NCI-H524 (cell line): ENCODE measurements at regions not wholly inside any gene's neighbourhood (a gene's known extent, or its start where the extent isn't known, plus 50 kb on each side); places are given as distances from the start of the nearest gene placed in this dataset.

ENCODE experiments used
- DNase-seq, 2 experiments: peaks; one replicate each; lab custom pipeline; 2025; lab: John Stamatoyannopoulos, UW

DNA sequence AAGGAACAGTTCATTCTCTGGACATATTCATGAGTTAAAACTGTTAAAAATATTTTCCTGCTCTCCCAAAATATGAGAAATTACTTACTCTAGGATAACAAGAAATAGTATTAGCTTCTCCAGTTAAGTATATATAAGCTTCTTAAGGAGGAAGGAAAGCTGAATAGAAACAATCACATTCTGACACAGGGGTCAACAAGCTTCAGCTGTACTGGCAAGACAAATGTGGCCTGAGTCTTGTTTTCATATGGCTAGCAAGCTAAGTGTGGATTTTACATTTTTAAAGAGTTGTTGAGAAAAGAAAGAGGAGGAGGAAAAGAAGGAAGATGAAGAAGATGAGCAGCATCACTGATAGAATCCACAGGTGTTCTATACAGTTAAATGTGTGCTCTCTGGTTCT is 313.8 kb downstream of the ZPLD1 start:
- no peak for DNase-seq

DNA sequence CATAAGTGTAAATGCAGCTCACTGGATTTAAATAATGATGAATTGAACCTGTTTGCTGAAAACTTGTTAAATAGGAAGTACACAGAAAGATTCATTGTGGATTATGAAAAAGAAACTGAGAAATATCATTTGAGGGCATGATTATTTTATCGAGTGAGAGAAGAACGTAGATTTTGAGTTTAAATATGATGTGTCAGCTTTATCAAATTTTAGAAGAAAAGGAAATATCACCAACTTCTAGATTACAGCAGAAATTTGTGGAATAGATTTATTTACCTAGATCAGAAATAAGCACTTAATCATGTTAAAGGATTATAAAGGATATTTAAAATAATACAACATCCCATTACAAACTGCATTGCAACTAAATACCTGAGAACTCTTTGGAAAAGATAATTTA is 315.5 kb downstream of the ZPLD1 start:
- DNase-seq, result no peak

DNA sequence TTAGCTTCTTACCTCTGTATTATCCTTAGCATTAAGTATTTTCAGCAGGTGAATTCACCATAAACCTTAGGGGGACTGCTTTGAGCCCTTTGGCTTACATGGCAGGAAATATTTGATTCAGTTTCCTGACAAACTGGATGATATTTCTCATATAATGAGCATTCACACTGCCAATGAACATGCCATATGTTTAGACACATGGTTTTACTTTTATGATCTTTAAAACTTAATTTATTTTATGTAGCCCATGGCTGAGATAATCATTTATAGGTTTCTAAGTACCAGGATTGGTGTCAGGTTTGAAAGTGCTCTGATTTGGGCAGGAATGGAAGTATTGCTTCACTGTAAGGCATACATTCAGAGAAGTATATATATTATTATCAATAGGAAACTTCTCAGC is 319.1 kb downstream of the ZPLD1 start:
- DNase-seq, result peak in 1 of 2 experiments; percentile 31

DNA sequence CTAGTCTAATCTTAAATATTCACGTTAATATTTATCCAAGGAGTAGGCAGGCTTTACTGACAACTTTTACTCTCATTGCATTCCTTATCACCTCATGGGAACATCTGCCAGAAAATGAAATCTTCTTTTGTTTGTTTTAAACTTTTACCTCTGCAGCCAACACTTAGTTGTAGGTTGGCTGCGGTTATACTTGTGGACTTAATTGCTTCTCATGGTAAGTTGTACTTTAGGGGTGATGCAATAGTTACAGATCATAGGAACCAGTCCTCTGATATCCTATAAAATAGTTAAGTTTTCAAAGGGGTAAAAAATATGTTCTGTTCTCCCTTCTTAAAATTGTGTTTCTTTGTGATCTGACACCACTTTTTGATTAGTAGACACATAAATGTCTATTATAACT is 321.9 kb downstream of the ZPLD1 start:
- no peak for DNase-seq

DNA sequence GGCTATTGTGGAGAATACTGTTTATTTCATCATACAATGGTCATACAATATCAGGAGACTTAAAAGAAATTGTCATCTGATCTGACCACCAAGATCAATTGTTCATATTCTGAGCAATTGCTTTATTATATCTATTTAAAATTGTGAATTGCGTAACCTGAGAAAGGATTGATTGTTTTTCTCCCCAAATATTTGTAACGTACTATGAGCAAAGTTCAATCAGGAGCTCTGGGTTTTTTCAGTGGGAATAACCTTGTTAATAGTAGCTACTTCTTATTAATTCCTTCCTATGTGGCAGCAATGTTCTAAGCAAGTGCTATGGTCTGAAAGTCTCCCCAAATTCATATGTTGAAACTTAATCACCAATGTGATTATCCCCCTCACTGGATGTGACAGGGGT is 323.1 kb downstream of the ZPLD1 start:
- DNase-seq, result no peak

DNA sequence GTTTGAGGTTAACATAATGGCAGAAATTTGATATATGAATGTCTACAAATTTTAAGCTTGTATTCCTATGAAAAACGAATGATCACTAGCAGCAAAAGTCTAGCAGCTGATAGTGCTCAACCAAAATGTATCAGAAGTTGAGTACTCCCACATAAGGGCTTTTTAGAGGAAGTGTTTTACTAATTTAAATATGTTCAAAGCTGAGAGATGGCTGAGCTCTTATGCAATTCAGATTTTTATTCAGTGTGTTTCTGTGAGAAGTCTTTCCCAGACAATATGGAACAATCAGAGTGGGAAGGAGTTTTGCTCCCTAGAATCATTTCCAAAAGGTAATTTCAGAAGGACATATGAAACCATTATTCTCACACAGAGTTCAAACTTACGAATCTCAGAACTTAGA is 327.0 kb downstream of the ZPLD1 start:
- no peak for DNase-seq

DNA sequence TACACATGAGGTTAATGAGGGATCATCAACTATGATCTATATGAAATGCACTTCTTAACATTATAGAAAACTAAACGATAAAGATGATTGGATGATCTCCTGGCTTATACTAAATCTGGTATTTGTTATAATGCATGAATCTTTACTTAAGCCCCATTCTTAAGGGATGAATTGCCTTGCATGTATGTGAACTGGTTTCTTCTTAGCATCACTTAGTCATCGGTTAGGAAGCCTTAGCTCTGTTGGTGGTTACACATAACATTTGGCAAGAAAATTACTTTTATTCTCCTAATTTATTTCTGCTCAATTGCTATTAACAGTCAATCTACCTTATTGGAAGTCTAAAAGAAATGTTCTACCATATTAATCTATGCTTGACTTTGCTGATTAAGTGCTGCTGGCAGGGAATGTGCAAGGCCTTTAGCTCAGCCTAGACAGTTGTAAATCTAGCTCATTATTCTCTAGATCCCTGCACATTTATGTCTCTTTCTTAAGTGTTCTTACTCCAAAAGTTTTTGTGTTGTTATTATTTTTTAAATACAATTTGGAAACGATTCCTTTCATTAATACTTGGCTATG is 356.0 kb downstream of the ZPLD1 start:
- DNase-seq, result no peak

DNA sequence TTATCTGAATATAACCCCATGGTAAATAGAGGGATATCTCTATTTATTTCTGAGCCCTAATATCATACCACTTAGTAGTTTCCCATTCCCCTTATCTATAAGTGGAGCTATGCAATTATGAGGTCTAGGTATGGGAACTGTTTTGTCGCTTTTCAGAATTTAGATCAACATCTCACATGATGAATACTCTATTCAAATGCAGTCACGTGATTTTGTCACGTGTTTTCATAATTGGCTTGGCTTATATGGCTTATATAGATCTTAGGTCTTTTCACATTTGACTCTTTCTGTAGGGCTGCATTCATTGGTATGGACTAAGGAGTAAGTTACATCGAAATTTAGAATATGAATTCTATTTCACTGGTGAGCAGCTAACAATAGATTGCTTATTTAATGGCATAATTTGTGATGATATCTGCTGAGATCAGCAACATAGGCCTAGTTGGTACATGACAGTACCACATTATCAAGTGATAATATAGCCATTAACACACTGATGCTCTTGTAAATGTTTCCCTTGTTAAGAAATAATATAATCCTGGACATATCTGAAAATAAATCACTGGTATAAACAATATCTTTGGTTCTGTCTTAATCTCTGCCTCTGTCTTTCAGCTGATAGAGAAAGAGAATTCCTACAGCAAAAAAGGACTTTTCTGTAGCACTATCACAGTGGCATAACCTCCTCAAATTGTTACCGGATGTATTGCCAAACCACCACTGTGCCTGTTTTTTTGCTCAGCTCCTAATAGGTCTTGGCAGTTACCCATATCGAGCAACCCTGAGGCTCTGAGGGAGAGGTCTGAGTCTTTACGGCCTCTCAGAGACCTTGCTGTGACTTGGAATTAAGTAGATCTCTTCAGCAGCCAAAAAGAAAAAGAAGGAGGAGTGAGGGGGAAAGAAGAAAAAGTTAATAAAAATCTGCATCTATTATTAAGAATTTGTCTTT is 357.1 kb downstream of the ZPLD1 start:
- DNase-seq, result no peak

DNA sequence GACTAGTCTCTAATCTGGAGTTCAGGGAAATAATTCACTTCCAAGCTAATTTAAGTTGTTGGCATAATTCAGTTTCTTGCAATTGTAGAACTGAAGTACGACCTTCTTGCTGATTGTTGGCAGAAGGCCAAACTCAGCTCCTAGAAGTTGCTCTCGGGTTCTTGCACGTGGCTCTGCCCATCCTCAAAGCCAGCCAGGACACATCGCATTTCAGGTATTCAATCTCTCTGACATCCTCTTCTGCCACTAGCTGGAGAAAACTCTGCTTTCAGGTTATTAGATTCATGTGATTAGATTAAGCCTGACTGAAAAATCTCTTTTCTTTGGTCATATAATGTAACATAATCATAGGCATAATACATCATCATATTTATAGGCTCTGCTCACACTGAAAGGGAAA is 362.0 kb downstream of the ZPLD1 start:
- no peak for DNase-seq

DNA sequence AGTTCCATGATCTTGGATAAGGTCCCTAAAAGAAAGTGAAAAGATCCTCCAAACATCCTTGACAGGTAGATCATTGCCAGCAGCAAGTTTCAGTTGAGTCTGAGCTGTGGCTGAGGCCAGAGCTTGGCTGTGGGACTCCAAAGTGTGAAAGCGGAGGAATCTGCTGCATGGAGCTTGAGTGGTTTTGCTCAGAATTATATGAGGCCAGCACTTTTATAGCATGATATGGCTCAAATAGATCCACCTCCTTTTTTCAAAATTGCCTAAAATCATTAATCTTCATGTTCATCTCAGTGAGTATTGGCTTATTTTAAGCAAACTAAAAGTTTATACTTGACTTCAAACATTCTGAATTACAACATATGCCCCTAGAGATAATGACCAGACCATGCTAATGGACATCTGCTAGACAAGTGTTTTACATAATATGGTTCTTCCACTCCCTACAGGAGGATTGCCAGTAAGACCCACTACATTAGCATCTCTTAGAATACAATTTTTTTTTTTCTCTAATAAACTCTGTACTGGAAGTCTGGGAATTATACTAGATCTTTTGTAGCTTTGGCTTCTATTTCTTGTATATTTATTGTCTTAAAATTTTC is 368.1 kb downstream of the ZPLD1 start:
- peak; percentile 40 to 65 for DNase-seq

DNA sequence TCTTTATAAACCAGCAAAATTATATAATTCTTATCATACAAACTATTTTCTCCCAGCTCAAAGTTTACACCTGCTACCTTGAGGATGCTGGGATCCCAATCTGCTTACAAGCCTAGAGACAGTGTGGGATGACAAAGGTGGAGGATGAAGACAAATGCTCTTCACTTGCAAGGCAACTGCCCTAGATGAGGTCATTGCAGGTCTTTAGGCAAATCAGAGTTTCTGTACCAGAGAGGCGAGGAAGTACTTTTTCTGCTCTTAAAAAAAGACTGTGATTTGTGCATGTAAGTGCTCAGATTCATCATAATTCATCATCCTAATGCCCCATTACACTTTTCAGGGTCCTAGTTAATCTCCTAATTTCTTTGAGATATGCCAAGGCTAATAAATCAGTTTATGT is 376.1 kb downstream of the ZPLD1 start:
- DNase-seq, result no peak

DNA sequence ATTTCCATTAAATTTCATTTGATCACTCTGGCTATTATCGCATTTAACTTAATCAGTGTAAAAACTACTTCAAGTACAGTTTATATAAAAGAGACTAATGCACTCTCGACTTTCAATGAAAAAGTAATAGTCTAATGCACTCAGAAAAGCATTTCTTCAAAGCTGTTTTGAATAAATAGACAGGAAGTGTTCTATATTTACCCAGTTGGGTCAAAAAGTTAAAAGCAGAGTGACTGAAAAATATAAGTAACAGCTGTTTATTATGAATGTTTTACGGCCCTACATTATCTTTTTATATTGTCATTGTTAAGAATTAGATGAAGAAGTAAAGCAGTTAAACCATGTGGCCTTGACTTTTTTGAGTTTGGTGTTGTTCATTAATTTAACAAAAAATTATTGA is 391.8 kb downstream of the ZPLD1 start:
- no peak for DNase-seq

DNA sequence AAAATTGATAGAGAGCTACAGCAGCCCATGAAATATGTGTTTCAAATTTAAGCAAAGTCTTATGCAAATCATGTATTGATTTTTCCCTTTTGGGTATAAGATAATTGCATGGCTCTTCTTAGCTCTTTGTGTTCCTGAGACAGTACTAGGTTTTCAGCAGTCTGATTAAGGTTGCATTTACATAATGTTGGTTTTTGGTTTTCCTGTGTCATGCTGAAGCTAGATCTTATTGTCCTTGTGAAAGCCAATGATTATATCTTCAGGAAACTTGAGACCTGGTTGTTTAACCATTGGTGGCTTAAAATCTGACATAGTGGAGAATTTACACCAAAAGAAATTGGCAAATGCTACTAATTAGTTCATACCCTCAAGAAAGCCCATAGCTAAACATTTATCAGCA is 392.6 kb downstream of the ZPLD1 start:
- DNase-seq, result peak in 1 of 2 experiments; percentile 16

DNA sequence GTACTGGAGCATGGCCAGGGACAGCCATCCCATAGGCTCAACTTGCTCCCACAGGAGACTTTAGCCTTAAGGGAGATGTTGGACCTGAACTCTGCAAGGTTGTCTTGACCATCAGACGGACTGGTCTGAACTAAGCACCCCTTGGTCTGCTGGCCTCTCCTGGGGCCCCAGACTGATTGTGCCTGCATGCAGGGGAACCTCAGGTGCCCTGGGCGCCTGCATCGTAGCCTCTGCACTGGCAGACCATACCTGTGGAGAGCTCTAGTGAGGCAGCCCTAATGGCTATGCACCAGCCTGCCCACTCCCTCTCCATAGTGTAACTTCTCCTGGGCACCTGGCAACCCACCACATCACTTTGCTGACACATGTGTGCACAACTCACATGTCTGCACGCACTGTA is 395.6 kb downstream of the ZPLD1 start:
- DNase-seq, result no peak

DNA sequence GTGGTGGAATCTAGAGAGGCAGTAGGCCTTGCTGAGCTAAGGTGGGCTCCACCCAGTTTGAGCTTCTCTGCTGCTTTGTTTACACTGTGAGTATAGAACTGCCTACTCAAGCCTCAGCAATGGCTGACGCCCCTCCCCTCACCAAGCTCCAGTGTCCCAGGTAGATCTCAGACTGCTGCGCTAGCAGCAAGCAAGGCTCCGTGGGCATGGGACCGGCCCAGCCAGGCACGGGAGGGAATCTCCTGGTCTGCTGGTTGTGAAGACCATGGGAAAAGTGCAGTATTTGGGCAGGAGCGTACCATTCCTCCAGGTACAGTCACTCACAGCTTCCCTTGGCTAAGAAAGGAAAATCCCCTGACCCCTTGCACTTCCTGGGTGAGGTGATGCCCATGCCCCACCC is 407.1 kb downstream of the ZPLD1 start:
- DNase-seq, result no peak

DNA sequence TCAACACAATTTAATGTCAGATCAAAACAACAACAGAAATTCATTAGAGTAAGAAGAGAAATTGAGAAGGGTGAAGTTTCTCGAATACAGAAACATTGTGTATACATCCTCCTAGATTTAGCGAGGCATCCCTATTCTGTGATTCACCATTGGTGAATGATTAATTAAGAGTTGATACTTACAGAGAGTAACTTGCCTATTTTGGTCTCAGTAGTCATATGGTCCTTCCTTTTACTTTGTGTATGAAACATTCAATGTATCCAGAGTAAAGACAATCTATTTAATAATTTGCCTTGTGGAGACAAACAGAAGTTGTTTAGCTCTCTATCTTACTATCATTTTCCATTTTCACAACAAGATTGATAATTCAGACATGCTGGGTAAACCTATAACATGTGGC is 432.0 kb downstream of the ZPLD1 start:
- DNase-seq, result no peak

DNA sequence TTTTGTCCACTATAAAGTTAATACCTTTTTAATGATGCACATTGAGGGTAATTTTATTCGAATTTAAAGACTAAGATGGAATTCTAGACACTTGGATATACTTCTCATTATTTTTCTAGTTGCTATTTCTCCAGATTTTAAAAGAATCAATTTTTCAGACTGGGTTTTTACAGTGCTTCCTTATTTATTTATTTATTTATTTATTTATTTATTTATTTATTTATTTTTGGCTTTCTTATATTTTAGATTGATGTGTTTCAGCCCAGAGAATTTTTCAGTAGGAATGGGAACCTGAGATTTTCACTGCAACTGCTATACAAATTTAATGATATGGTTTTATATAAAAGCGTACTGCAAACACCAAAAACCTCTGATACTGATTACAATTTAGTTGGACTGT is 448.7 kb downstream of the ZPLD1 start:
- DNase-seq, result no peak

DNA sequence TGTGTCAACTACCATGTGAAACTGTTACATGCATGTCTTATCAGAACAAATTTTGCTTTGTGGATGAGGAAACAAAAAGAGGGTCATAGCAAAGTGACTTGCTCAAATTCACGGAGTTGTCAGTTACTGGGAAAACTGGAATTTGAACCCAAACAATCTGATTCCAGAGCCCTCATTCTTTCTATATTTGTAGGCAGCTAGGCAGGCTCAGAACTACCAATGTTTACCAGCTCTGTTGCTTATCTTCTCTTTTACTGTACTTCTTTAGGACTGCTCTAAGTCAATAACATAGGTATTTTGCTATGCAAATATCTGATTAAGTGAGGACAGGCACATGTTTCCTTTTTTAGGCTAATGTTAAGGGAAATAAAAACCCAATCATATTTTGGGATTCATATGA is 450.5 kb downstream of the ZPLD1 start:
- DNase-seq, result no peak

DNA sequence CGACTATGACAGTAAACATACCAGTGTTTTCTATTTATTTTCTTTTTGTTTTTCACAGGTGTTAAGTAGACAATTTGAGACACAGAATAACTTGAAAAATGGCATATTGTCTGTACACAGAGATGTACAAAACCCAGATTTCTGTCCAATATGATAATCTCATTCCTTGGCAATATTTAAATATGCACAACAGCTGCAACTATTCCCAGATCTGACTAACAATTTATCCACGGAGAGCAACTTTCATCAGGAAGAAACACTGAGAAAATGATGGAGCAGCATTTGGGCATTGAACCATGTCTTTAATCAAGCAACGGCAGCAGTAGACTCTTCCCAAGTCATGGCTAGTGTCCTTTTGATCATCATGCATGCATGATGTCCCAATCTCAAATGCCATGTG is 452.6 kb downstream of the ZPLD1 start:
- no peak for DNase-seq

DNA sequence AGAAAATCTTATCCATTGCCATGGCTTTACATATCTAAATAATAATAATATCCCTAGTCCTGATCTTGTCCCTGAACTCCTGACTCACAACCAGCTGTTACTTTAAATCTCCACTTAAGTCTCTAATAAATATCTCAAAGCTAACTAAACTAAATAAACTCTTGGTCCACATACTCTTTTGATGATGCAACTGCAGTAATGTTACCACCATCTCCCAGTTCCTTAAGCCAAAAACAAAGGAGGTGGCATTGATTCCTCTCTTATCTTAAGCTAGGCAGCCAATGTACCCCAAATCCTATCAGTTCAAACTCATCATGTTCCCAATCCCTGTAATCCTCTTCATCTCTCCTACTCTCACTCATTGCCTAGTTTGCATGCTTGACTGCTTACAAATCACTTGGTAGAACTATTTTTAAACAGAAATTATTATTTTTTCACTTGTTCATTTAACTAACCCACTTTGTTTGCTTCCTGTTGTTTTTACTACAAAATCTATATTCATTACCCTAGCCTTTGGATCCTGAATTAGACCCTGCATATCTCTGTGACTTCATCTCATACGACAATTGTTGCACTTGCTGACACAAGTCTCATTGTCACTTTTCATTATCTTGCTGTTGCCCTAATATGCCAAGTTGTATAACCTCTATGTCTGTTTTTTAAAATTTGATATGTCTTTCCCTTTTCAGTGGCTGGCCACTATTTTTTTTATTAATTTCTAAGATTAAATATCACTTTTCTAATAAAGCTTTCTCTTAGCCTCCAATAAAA is 462.2 kb downstream of the ZPLD1 start:
- DNase-seq, result no peak

DNA sequence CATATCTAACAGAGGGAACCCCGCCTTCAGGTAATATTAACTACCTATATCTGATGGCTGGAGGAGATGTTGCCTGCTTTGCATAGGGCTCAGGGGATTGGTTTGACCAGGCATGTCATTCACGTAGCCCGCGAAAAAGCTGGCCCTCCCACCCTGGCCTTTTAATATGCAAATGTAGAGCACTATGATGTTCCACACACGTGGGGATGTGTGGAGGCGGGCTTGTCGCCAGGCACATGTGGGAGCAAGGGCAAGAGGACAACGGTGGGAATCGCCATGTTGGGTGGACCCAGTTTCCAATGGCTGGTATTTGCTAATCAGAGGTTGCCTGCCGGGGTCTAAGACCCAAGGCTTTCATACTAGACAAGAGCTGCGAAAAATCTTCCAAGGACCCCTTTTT is 469.8 kb downstream of the ZPLD1 start:
- DNase-seq, result no peak

DNA sequence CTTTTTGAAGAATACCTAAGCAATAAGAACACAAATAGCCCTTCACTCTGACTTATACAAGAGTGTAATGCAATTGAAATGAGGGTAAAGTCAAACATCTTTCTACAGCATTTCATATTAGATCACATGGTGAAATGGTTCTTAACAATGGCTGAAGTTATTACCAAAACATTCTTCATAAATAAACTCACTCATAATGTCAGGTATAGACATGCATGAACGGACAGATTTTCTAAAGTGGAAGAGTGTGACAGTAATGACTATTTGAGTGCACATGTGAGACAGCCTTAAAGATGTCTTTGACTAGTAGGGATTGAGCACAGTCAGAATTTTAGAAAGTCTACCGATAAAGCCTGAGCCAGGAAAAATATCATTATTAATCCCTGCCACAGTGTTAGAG is 471.0 kb downstream of the ZPLD1 start:
- no peak for DNase-seq

DNA sequence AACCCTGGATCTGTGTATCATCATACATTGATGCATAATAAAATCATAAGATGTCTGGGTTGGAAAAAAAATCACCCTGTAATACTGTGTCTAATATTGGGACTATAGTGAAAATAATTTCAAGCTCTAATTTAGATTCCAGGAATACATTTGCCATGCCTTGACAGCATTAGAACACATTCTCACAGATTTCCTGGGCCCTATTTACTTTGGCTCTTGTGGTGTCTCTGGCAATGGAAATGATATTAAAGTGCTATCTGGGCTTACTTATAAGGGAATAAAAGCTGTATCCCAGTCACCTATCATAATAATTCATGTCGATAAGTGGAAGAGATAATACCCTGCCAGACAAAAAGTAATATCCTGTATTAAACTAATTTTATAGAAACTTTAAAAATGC is 472.0 kb downstream of the ZPLD1 start:
- no peak for DNase-seq
